Stomach (tissue), 4 donors: ENCODE measurements at regions not wholly inside any gene's neighbourhood (a gene's known extent, or its start where the extent isn't known, plus 50 kb on each side); places are given as distances from the start of the nearest gene placed in this dataset.

Experiments used
- CTCF ChIP-seq, 7 experiments: fragments of 450-650 bp in 4 of 7; fragments of 200-600 bp in 3 of 7; sonication (generic) in 3 of 7; IDR thresholded peaks; one replicate each; pipeline ENCODE4 v1.5.1; 2016 to 2019; ENCODE audit warnings: antibody characterized with exemption in 7 of 7, control low read depth in 2 of 7, mild to moderate bottlenecking in 1 of 7
- EP300 ChIP-seq: sonication (generic); formaldehyde crosslinking; IDR thresholded peaks from one replicate; pipeline ENCODE4 v1.6.1; 2017; ENCODE audit warnings: antibody characterized with exemption
- POLR2AphosphoS5 ChIP-seq, 3 donors: sonication (generic); formaldehyde crosslinking; IDR thresholded peaks; one replicate each; pipeline ENCODE4 v1.6.1; 2016; ENCODE audit warnings: antibody characterized with exemption in 3 of 3

- TF ChIP-seq CTCF (IDR thresholded peaks at IDR 0.05) (no peak), EP300 (no peak), POLR2AphosphoS5 (IDR thresholded peaks at IDR 0.05) (no peak)
These were observed 62.3 kb downstream of the TTC32 start for GRCh38 chr2:19839438-19839837.
